Activated T-helper 17 cell treated with anti-CD3 and anti-CD28 coated beads, Interleukin-2, amount 50 U/mL, for 72 hours (primary cell): ENCODE measurements at regions not wholly inside any gene's neighbourhood (a gene's known extent, or its start where the extent isn't known, plus 50 kb on each side); places are given as distances from the start of the nearest gene placed in this dataset.
"Not testable (repeated sequence)": the region's sequence is repeated elsewhere in the genome, so short reads cannot be mapped to it uniquely, and the experiment has no call there.

Experiments
- ATAC-seq: fragments of 150-1000 bp; cut with Tn5 transposase; replicated peaks from 2 replicates; pipeline ENCODE4 v1.10.0; 2021; ENCODE audit warnings: mild to moderate bottlenecking, moderate library complexity
- H3K27ac Mint-ChIP-seq: one replicate; pipeline ENCODE4 v1.8.0; 2022; ENCODE audit warnings: mixed read lengths
- H3K27me3 Mint-ChIP-seq: one replicate; pipeline ENCODE4 v1.8.0; 2022; ENCODE audit warnings: mixed read lengths
- H3K36me3 Mint-ChIP-seq: one replicate; pipeline ENCODE4 v1.8.0; 2022; ENCODE audit warnings: low read depth, mild to moderate bottlenecking, mixed read lengths
- H3K4me1 Mint-ChIP-seq: one replicate; pipeline ENCODE4 v1.8.0; 2022; ENCODE audit warnings: mixed read lengths
- H3K4me3 Mint-ChIP-seq: one replicate; pipeline ENCODE4 v1.8.0; 2022; ENCODE audit warnings: mild to moderate bottlenecking, mixed read lengths
- H3K9me3 Mint-ChIP-seq: one replicate; pipeline ENCODE4 v1.8.0; 2022; ENCODE audit warnings: mixed read lengths

DNA sequence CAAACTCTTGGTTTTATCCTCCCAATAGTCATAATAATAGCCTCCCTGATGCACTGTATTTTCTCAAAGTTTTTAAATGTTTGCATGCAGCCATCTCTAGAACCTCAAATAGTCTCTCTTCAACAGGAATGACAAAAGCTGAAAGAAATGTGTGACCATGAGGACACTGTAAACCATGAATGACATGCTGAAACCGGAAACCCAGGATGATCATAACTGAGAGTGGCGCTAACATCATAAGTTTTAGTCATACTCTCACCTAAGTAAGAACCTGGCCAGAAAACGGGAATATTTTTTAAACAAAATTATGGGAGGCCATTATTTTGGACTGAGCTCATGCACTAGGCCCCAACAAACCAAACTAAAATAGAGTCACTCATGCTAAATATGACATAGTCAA lies 278.4 kb upstream of the STXBP5 start:
- ATAC-seq, result peak; percentile 64
- no peak overlapping the region for H3K27ac Mint-ChIP-seq
- no peaks in the 10 kb centered on the region for H3K4me1 Mint-ChIP-seq
- no peak overlapping the region for H3K4me3 Mint-ChIP-seq
- peaks cover 4% of the 10 kb centered on the region for H3K27me3 Mint-ChIP-seq
- H3K36me3 Mint-ChIP-seq, result no peaks in the 10 kb centered on the region
- H3K9me3 Mint-ChIP-seq, result no peaks in the 10 kb centered on the region

DNA sequence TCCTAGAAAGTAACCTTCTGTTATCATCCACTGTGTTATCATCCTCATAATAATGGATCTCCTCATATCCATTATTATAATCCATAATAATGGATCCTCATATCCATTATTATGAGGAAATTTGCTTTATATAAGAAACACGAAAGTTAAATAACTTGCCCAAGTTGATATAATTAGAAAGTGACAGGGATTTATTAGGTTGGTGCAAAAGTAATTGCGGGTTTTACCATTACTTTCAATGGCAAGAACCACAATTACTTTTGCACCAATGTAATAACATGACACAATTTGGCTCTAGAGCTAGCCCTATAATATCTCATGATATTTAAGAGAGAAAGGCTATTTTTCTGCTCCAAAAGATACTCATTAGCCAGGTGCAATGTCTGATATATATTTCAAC lies 275.7 kb upstream of the STXBP5 start:
- Mint-ChIP-seq H3K9me3 (no peaks in the 10 kb centered on the region), H3K4me1 (no peaks in the 10 kb centered on the region), H3K27ac (no peak overlapping the region), H3K4me3 (no peak overlapping the region), H3K27me3 (peaks cover 5% of the 10 kb centered on the region), H3K36me3 (no peaks in the 10 kb centered on the region)
- ATAC-seq, result no peak

DNA sequence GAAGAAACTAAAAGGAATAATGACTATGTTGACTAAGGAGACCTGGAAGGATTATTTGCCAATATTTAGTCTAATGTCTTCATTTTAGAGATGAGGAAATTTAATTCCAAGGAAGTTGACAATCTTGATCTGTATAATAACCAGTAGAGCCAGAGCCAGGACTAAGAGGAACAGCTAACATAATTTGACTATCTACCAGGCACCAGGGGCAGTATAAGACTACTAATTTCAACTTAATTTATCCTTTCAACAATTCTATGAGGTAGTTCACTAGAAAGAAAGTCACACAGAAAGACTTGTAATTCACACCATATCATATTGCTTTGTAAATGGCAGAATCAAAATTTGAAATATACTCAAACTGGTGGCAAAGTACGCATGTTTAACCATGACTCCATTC lies 273.0 kb upstream of the STXBP5 start:
- no peaks in the 10 kb centered on the region for H3K9me3 Mint-ChIP-seq
- H3K4me1 Mint-ChIP-seq, result no peaks in the 10 kb centered on the region
- H3K4me3 Mint-ChIP-seq, result no peak overlapping the region
- ATAC-seq, result no peak
- no peak overlapping the region for H3K27ac Mint-ChIP-seq
- H3K27me3 Mint-ChIP-seq, result peaks cover 5% of the 10 kb centered on the region
- H3K36me3 Mint-ChIP-seq, result no peaks in the 10 kb centered on the region

- no peak overlapping the region for H3K4me3 Mint-ChIP-seq
- H3K4me1 Mint-ChIP-seq, result no peaks in the 10 kb centered on the region
- peaks cover 5% of the 10 kb centered on the region for H3K27me3 Mint-ChIP-seq
- H3K9me3 Mint-ChIP-seq, result peaks cover 4% of the 10 kb centered on the region
- ATAC-seq, result no peak
- H3K27ac Mint-ChIP-seq, result no peak overlapping the region
- no peaks in the 10 kb centered on the region for H3K36me3 Mint-ChIP-seq
These were observed 266.9 kb upstream of the STXBP5 start for GRCh38 chr6:146937316-146937715.

GRCh38 chr6:146938266-146938665 lies 266.0 kb upstream of the STXBP5 start:
- ATAC-seq, result no peak
- peaks cover 6% of the 10 kb centered on the region for H3K9me3 Mint-ChIP-seq
- H3K27me3 Mint-ChIP-seq, result no peaks in the 10 kb centered on the region
- H3K27ac Mint-ChIP-seq, result no peak overlapping the region
- H3K36me3 Mint-ChIP-seq, result no peaks in the 10 kb centered on the region
- H3K4me3 Mint-ChIP-seq, result no peak overlapping the region
- H3K4me1 Mint-ChIP-seq, result no peaks in the 10 kb centered on the region

DNA sequence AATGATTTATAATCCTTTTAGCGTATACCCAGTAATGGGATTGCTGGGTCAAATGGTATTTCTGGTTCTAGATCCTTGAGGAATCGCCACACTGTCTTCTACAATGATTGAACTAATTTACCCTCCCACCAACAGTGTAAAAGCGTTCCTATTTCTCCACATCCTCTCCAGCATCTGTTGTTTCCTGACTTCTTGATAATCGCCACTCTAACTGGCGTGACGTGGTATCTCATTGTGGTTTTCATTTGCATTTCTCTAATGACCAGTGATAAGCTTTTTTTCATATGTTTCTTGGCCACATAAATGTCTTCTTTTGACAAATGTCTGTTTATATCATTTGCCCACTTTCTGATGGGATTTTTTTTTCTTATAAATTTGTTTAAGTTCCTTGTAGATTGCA lies 264.8 kb upstream of the STXBP5 start:
- not testable (repeated sequence) for H3K27ac Mint-ChIP-seq, H3K9me3 Mint-ChIP-seq, H3K4me3 Mint-ChIP-seq, ATAC-seq, H3K36me3 Mint-ChIP-seq, H3K4me1 Mint-ChIP-seq, H3K27me3 Mint-ChIP-seq

GRCh38 chr6:146943664-146944063 lies 260.6 kb upstream of the STXBP5 start:
- no peak overlapping the region for H3K4me3 Mint-ChIP-seq
- H3K27ac Mint-ChIP-seq, result no peak overlapping the region
- no peaks in the 10 kb centered on the region for H3K4me1 Mint-ChIP-seq
- H3K36me3 Mint-ChIP-seq, result no peaks in the 10 kb centered on the region
- ATAC-seq, result no peak
- H3K27me3 Mint-ChIP-seq, result no peaks in the 10 kb centered on the region
- peaks cover 6% of the 10 kb centered on the region for H3K9me3 Mint-ChIP-seq

GRCh38 chr6:146944077-146944476 lies 260.1 kb upstream of the STXBP5 start:
- no peaks in the 10 kb centered on the region for H3K4me1 Mint-ChIP-seq
- no peaks in the 10 kb centered on the region for H3K36me3 Mint-ChIP-seq
- no peak overlapping the region for H3K27ac Mint-ChIP-seq
- no peak overlapping the region for H3K4me3 Mint-ChIP-seq
- no peak for ATAC-seq
- no peaks in the 10 kb centered on the region for H3K27me3 Mint-ChIP-seq
- peaks cover 6% of the 10 kb centered on the region for H3K9me3 Mint-ChIP-seq

DNA sequence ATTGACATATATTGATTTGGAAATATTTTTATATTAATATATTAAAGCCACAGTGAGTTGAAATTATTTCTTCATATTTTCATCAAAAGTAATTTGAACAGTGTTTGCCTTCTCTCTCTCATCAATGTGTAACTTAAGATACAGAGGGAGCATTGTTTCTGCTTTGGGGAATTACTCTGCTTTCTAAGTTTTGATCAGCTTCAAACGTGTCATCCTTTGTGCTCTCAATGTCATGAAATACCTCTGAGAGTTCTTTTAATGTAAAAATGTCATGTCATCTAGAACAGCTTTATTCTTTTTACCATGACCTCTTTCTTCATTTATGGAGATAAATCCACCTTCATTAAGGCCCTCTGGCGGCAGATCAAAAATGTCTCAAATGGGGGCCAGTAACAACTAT lies 259.4 kb upstream of the STXBP5 start:
- no peak for ATAC-seq
- no peaks in the 10 kb centered on the region for H3K36me3 Mint-ChIP-seq
- H3K9me3 Mint-ChIP-seq, result peaks cover 6% of the 10 kb centered on the region
- H3K27me3 Mint-ChIP-seq, result no peaks in the 10 kb centered on the region
- no peak overlapping the region for H3K4me3 Mint-ChIP-seq
- no peaks in the 10 kb centered on the region for H3K4me1 Mint-ChIP-seq
- no peak overlapping the region for H3K27ac Mint-ChIP-seq

DNA sequence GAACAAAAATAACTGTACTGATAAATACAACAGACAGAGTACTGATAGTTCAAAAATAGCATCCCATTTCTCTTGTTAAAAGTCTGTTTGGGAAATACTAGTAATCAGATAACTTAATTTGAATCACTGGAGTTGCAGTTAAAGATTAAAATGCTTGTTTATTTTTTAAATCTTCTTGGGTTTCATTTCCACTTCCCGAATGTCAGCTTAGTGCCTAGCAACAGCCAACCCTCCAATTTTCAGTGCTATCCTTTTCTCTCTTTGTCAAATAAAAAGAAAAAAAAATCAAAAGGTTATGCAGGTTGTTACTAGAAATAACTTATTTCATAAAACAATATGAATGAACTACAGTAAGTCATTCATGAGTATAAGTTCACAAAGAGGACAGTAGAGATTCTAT lies 257.7 kb upstream of the STXBP5 start:
- H3K9me3 Mint-ChIP-seq, result peaks cover 6% of the 10 kb centered on the region
- no peak overlapping the region for H3K27ac Mint-ChIP-seq
- H3K27me3 Mint-ChIP-seq, result no peaks in the 10 kb centered on the region
- no peak for ATAC-seq
- no peaks in the 10 kb centered on the region for H3K36me3 Mint-ChIP-seq
- H3K4me3 Mint-ChIP-seq, result no peak overlapping the region
- H3K4me1 Mint-ChIP-seq, result no peaks in the 10 kb centered on the region

- Mint-ChIP-seq H3K9me3 (no peaks in the 10 kb centered on the region), H3K4me3 (no peak overlapping the region), H3K27me3 (no peaks in the 10 kb centered on the region), H3K36me3 (no peaks in the 10 kb centered on the region), H3K4me1 (no peaks in the 10 kb centered on the region), H3K27ac (no peak overlapping the region)
- no peak for ATAC-seq
These were observed 255.4 kb upstream of the STXBP5 start for GRCh38 chr6:146948790-146949342.

- Mint-ChIP-seq H3K27me3 (no peaks in the 10 kb centered on the region), H3K4me1 (no peaks in the 10 kb centered on the region), H3K27ac (no peak overlapping the region), H3K9me3 (no peaks in the 10 kb centered on the region), H3K36me3 (no peaks in the 10 kb centered on the region), H3K4me3 (no peak overlapping the region)
- ATAC-seq, result no peak
These were observed 254.8 kb upstream of the STXBP5 start for GRCh38 chr6:146949425-146949824.

GRCh38 chr6:146950351-146950835 lies 253.8 kb upstream of the STXBP5 start:
- ATAC-seq, result peak; percentile 84
- H3K9me3 Mint-ChIP-seq, result no peaks in the 10 kb centered on the region
- peak overlapping the region; percentile 37 for H3K27ac Mint-ChIP-seq
- no peaks in the 10 kb centered on the region for H3K36me3 Mint-ChIP-seq
- H3K4me3 Mint-ChIP-seq, result peak overlapping the region; percentile 22
- no peaks in the 10 kb centered on the region for H3K4me1 Mint-ChIP-seq
- no peaks in the 10 kb centered on the region for H3K27me3 Mint-ChIP-seq

DNA sequence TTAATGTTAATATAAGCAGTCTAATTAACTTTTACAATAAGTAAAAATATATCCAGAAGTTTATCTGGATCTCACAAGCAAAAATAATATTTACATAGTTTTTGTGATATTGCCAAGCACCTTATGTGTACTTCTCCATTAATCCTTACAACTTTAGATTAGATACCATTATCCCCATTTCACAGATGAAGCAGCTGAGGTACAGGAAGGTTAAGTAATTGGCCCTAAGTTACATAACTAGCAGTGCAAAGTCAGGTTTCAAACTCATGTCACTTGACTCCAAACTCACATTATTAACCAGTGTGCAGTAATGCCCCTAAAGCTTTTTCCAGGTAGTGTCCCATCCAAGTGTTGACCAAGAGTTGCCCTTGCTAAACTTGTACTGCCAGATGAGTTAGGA lies 248.6 kb upstream of the STXBP5 start:
- H3K4me3 Mint-ChIP-seq, result no peak overlapping the region
- H3K36me3 Mint-ChIP-seq, result no peaks in the 10 kb centered on the region
- H3K9me3 Mint-ChIP-seq, result no peaks in the 10 kb centered on the region
- no peaks in the 10 kb centered on the region for H3K27me3 Mint-ChIP-seq
- no peak overlapping the region for H3K27ac Mint-ChIP-seq
- H3K4me1 Mint-ChIP-seq, result no peaks in the 10 kb centered on the region
- no peak for ATAC-seq

DNA sequence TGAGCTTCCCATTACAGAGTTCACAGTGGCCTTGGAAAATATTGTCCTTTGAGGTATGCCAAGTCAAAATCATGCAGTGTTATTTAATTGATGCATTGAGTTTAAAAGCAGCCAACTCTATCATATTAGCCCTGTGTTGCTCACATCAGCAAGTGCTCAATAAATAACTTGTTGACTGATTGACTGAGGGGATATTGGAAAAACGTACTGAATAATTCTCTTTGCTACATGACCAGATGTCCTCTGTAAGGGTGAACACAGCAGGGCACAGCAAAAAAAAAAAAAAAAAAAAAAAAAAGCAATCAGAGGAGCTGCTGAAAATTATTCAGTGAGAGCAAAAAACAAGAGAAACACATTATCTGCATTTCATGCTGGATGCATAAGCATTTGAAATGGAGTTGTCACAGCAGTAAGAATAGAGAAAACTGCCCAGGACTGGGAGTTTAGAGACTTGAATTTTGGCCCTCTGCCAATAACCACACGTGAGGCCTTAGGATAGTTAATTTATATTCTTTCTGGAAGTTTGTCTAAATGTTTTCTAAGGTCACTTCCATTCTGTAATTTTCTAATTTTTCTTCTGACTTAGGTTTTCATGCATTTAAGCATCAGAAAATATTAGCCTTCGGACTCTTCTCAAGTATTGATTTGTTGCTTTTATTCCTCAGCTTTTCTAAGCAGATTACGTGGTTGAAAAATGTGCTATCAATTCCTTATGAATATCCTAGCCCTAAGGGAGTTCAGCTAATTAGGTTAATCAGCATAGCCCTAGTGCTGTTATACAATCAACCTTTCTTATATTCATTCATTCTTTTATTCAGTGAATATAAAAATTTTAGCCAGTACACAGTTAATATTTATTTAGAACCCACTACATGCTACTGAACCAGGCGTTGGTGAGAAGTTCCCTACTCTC lies 246.8 kb upstream of the STXBP5 start:
- Mint-ChIP-seq H3K4me1 (no peaks in the 10 kb centered on the region), H3K4me3 (no peak overlapping the region), H3K9me3 (no peaks in the 10 kb centered on the region), H3K27me3 (no peaks in the 10 kb centered on the region), H3K36me3 (no peaks in the 10 kb centered on the region), H3K27ac (no peak overlapping the region)
- no peak for ATAC-seq
